Thyroid gland (tissue), 4 donors: ENCODE measurements at regions not wholly inside any gene's neighbourhood (a gene's known extent, or its start where the extent isn't known, plus 50 kb on each side); places are given as distances from the start of the nearest gene placed in this dataset.

Experiments
- DNase-seq, 2 donors: peaks; one replicate each; pipeline ENCODE4 v3.0.0-alpha.2; 2019
- H3K27ac ChIP-seq, 3 donors: fragments of 200-600 bp; sonication (generic); 1 replicate in 2 of 3; 2 replicates in 1 of 3; pipeline ENCODE4 v1.5.1; 2016 to 2019; ENCODE audit warnings: mild to moderate bottlenecking in 1 of 3, moderate library complexity in 1 of 3
- H3K27me3 ChIP-seq: fragments of 200-600 bp; sonication (generic); one replicate; pipeline ENCODE4 v1.5.1; 2019
- H3K36me3 ChIP-seq, 2 donors: fragments of 200-600 bp; sonication (generic); one replicate each; pipeline ENCODE4 v1.5.1; 2016 to 2019
- H3K4me1 ChIP-seq, 2 donors: fragments of 200-600 bp; sonication (generic); one replicate each; pipeline ENCODE4 v1.5.1; 2017 to 2019
- H3K4me3 ChIP-seq, 3 donors: fragments of 200-600 bp; sonication (generic); replicated peaks in 1 of 3; 1 replicate in 2 of 3; 2 replicates in 1 of 3; pipeline ENCODE4 v1.5.1; 2016; ENCODE audit warnings: mild to moderate bottlenecking in 1 of 3
- H3K9me3 ChIP-seq: fragments of 200-600 bp; sonication (generic); one replicate; pipeline ENCODE4 v1.5.1; 2017
- CTCF ChIP-seq, 6 experiments: fragments of 200-600 bp in 3 of 6; fragments of 450-650 bp in 3 of 6; sonication (generic) in 3 of 6; IDR thresholded peaks; one replicate each; pipeline ENCODE4 v1.5.1; 2016 to 2019; ENCODE audit warnings: antibody characterized with exemption in 6 of 6, mild to moderate bottlenecking in 2 of 6, inconsistent platforms in 1 of 6, moderate library complexity in 1 of 6
- POLR2A ChIP-seq, 2 donors: fragments of 450-650 bp; IDR thresholded peaks; one replicate each; pipeline ENCODE4 v1.6.1; 2017; ENCODE audit warnings: antibody characterized with exemption in 2 of 2, mild to moderate bottlenecking in 2 of 2, moderate library complexity in 1 of 2
- WGBS, 2 donors: methylation state at CpG; one replicate each; pipeline ENCODE4 v1.1.5; 2017; 5-methylcytosine and 5-hydroxymethylcytosine counted together
- intact Hi-C: fragments of 100-400 bp; cut with DNase I; formaldehyde crosslinking; loops from one replicate; pipeline ENCODE4 v1.15.1; 2023

GRCh38 chr14:65179918-65180724, 77.8 kb upstream of the MAX start:
- TF ChIP-seq CTCF (IDR thresholded peaks at IDR 0.05) = no peak
- TF ChIP-seq POLR2A (IDR thresholded peaks at IDR 0.05) = no peak
- Histone ChIP-seq H3K4me3 (no peak overlapping the region), H3K9me3 (no peaks in the 10 kb centered on the region), H3K4me1 (no peaks in the 10 kb centered on the region), H3K27me3 (no peaks in the 10 kb centered on the region), H3K27ac (no peak overlapping the region), H3K36me3 (no peaks in the 10 kb centered on the region)
- intact Hi-C loops = no loop called here
- no peak for DNase-seq
- WGBS, 2 donors = 43 to 65% methylated on average over 8 of the region's 8 CpGs

GRCh38 chr14:65180725-65181025, 78.4 kb upstream of the MAX start:
- intact Hi-C loops = no loop called here
- H3K9me3 ChIP-seq = no peaks in the 10 kb centered on the region
- H3K27ac ChIP-seq = no peak overlapping the region
- 92 to 100% methylated on average over 1 of the region's 1 CpG for WGBS, 2 donors
- H3K27me3 ChIP-seq = no peaks in the 10 kb centered on the region
- no peak overlapping the region for H3K4me3 ChIP-seq
- DNase-seq = no peak
- TF ChIP-seq POLR2A (IDR thresholded peaks at IDR 0.05) (no peak), CTCF (IDR thresholded peaks at IDR 0.05) (no peak)
- H3K4me1 ChIP-seq = no peaks in the 10 kb centered on the region
- H3K36me3 ChIP-seq = no peaks in the 10 kb centered on the region

GRCh38 chr14:65184032-65184764, 81.9 kb upstream of the MAX start:
- WGBS, 2 donors = 59 to 63% methylated on average over 8 of the region's 8 CpGs

GRCh38 chr14:65185829-65186228, 83.5 kb upstream of the MAX start:
- DNase-seq = no peak
- H3K27me3 ChIP-seq = no peaks in the 10 kb centered on the region
- WGBS, 2 donors = 78 to 81% methylated on average over 4 of the region's 4 CpGs
- H3K4me1 ChIP-seq = no peaks in the 10 kb centered on the region
- H3K9me3 ChIP-seq = no peaks in the 10 kb centered on the region
- intact Hi-C loops = no loop called here
- H3K4me3 ChIP-seq = no peak overlapping the region
- no peaks in the 10 kb centered on the region for H3K36me3 ChIP-seq
- no peak overlapping the region for H3K27ac ChIP-seq
- TF ChIP-seq CTCF (IDR thresholded peaks at IDR 0.05) = no peak
- TF ChIP-seq POLR2A (IDR thresholded peaks at IDR 0.05) = no peak

More at GRCh38 chr14:65184032-65184764, 81.9 kb upstream of the MAX start:
- no peaks in the 10 kb centered on the region for H3K9me3 ChIP-seq
- intact Hi-C loops = no loop called here
- H3K27ac ChIP-seq = no peak overlapping the region
- DNase-seq = no peak
- no peaks in the 10 kb centered on the region for H3K27me3 ChIP-seq
- TF ChIP-seq CTCF (IDR thresholded peaks at IDR 0.05) (no peak), POLR2A (IDR thresholded peaks at IDR 0.05) (no peak)
- no peak overlapping the region for H3K4me3 ChIP-seq
- no peaks in the 10 kb centered on the region for H3K4me1 ChIP-seq
- no peaks in the 10 kb centered on the region for H3K36me3 ChIP-seq

GRCh38 chr14:65186951-65187350, 84.6 kb upstream of the MAX start:
- WGBS, 2 donors = 79 to 85% methylated on average over 3 of the region's 3 CpGs
- DNase-seq = no peak
- TF ChIP-seq POLR2A (IDR thresholded peaks at IDR 0.05) (no peak), CTCF (IDR thresholded peaks at IDR 0.05) (no peak)
- Histone ChIP-seq H3K36me3 (no peaks in the 10 kb centered on the region), H3K27ac (no peak overlapping the region), H3K27me3 (no peaks in the 10 kb centered on the region), H3K4me3 (no peak overlapping the region), H3K9me3 (no peaks in the 10 kb centered on the region), H3K4me1 (no peaks in the 10 kb centered on the region)
- intact Hi-C loops = no loop called here
